HG02970 (cell line): ENCODE measurements at regions not wholly inside any gene's neighbourhood (a gene's known extent, or its start where the extent isn't known, plus 50 kb on each side); places are given as distances from the start of the nearest gene placed in this dataset.

Experiments used
- ATAC-seq: cut with Tn5 transposase; IDR thresholded peaks from one replicate; pipeline ENCODE4 v1.9.1; 2021; ENCODE audit warnings: mild to moderate bottlenecking, moderate library complexity, moderate number of reproducible peaks; ENCODE audit not compliant: unreplicated experiment, low FRiP score

GRCh38 chr5:117236941-117237340, 662.3 kb upstream of the SEMA6A start:
- ATAC-seq, result no peak

GRCh38 chr5:117235786-117236185, 661.2 kb upstream of the SEMA6A start:
- no peak for ATAC-seq

- ATAC-seq, result no peak
Observed at GRCh38 chr5:117230375-117230774, 655.8 kb upstream of the SEMA6A start.

GRCh38 chr5:117220730-117221129, 646.1 kb upstream of the SEMA6A start:
- no peak for ATAC-seq

GRCh38 chr5:117218789-117219188, 644.2 kb upstream of the SEMA6A start:
- ATAC-seq, result no peak

- no peak for ATAC-seq
Observed at GRCh38 chr5:117212866-117213265, 638.2 kb upstream of the SEMA6A start.

- no peak for ATAC-seq
Observed at GRCh38 chr5:117210796-117211195, 636.2 kb upstream of the SEMA6A start.

- ATAC-seq, result no peak
Observed at GRCh38 chr5:117209479-117209878, 634.9 kb upstream of the SEMA6A start.

GRCh38 chr5:117207088-117207668, 632.6 kb upstream of the SEMA6A start:
- ATAC-seq, result no peak

GRCh38 chr5:117205894-117206293, 631.3 kb upstream of the SEMA6A start:
- no peak for ATAC-seq

- ATAC-seq, result no peak
Observed at GRCh38 chr5:117204926-117205869, 630.6 kb upstream of the SEMA6A start.

- ATAC-seq, result no peak
Observed at GRCh38 chr5:117204404-117204803, 629.8 kb upstream of the SEMA6A start.

- ATAC-seq, result no peak
Observed at GRCh38 chr5:117203584-117203983, 629.0 kb upstream of the SEMA6A start.

GRCh38 chr5:117201001-117201400, 626.4 kb upstream of the SEMA6A start:
- ATAC-seq, result no peak

GRCh38 chr5:117195076-117195475, 620.5 kb upstream of the SEMA6A start:
- ATAC-seq, result no peak

GRCh38 chr5:117191251-117191650, 616.6 kb upstream of the SEMA6A start:
- ATAC-seq, result no peak

GRCh38 chr5:117189784-117190183, 615.2 kb upstream of the SEMA6A start:
- no peak for ATAC-seq

GRCh38 chr5:117188211-117188610, 613.6 kb upstream of the SEMA6A start:
- ATAC-seq, result no peak

- ATAC-seq, result no peak
Observed at GRCh38 chr5:117186751-117187150, 612.1 kb upstream of the SEMA6A start.

GRCh38 chr5:117183326-117183725, 608.7 kb upstream of the SEMA6A start:
- ATAC-seq, result no peak

- no peak for ATAC-seq
Observed at GRCh38 chr5:117182104-117182503, 607.5 kb upstream of the SEMA6A start.

- ATAC-seq, result no peak
Observed at GRCh38 chr5:117177302-117177701, 602.7 kb upstream of the SEMA6A start.
